IMR-90 (cell line): ENCODE measurements at regions not wholly inside any gene's neighbourhood (a gene's known extent, or its start where the extent isn't known, plus 50 kb on each side); places are given as distances from the start of the nearest gene placed in this dataset.

Experiments
- ATAC-seq: fragments of 200-7000 bp; cut with Tn5 transposase; 2 replicates; pipeline ENCODE4 v1.9.1; 2020; ENCODE audit warnings: low read depth, mild to moderate bottlenecking, moderate library complexity
- BruUV-seq: library from RNA; stranded (reverse); fragments of 400-500 nt; replicated peaks from 2 replicates; lab custom pipeline; 2021; lab: Mats Ljungman, UMichigan
- CTCF ChIA-PET: fragments of 300-600 bp; formaldehyde crosslinking; extraction: SDS; loops from one replicate; lab custom pipeline; 2021; ENCODE audit warnings: antibody characterized with exemption; lab: Yijun Ruan, JAX
- POLR2A ChIA-PET: fragments of 300-600 bp; sonication (Branson Sonifier 250); formaldehyde crosslinking; loops from one replicate; lab custom pipeline; 2022; ENCODE audit warnings: antibody characterized with exemption; ENCODE audit not compliant: unreplicated experiment; lab: Charles Lee
- DNase-seq: peaks from one replicate; pipeline ENCODE4 v3.0.0; 2013
- H2AFZ ChIP-seq: replicated peaks from 2 replicates; pipeline ENCODE3; 2013; ENCODE audit warnings: low read length, mild to moderate bottlenecking; ENCODE audit not compliant: poor library complexity
- H2AK5ac ChIP-seq: 2 replicates; pipeline ENCODE4 v1.6.1; 2013; ENCODE audit warnings: low read depth, low read length, inconsistent platforms
- H2AK9ac ChIP-seq: replicated peaks from 2 replicates; pipeline ENCODE3; 2013; ENCODE audit warnings: mild to moderate bottlenecking, low read depth, low read length, moderate library complexity; ENCODE audit not compliant: poor library complexity
- H2BK120ac ChIP-seq: 2 replicates; pipeline ENCODE4 v1.6.1; 2013; ENCODE audit warnings: low read depth, low read length, inconsistent platforms
- H2BK15ac ChIP-seq: 3 replicates; pipeline ENCODE4 v1.6.1; 2013; ENCODE audit warnings: low read depth, low read length, inconsistent platforms
- H2BK20ac ChIP-seq: 2 replicates; pipeline ENCODE4 v1.6.1; 2013; ENCODE audit warnings: low read depth, mild to moderate bottlenecking, inconsistent platforms, low read length, moderate library complexity
- H2BK5ac ChIP-seq: 2 replicates; pipeline ENCODE4 v1.6.1; 2013; ENCODE audit warnings: mild to moderate bottlenecking, low read depth, low read length, inconsistent platforms; ENCODE audit not compliant: poor library complexity, severe bottlenecking
- H3K14ac ChIP-seq: replicated peaks from 2 replicates; pipeline ENCODE4 v1.6.1; 2013; ENCODE audit warnings: low read depth, low read length, inconsistent platforms
- H3K18ac ChIP-seq: 2 replicates; pipeline ENCODE4 v1.6.1; 2013; ENCODE audit warnings: low read depth, low read length, control low read depth
- H3K23ac ChIP-seq: 2 replicates; pipeline ENCODE4 v1.6.1; 2013; ENCODE audit warnings: low read depth, low read length, inconsistent platforms
- H3K27ac ChIP-seq: 2 replicates; pipeline ENCODE4 v1.5.1; 2013; ENCODE audit warnings: mild to moderate bottlenecking, control low read depth, low read length; ENCODE audit not compliant: insufficient read depth
- H3K27me3 ChIP-seq: 2 replicates; pipeline ENCODE4 v1.6.1; 2013; ENCODE audit warnings: low read length; ENCODE audit not compliant: control insufficient read depth, insufficient read depth
- H3K36me3 ChIP-seq: 2 replicates; pipeline ENCODE4 v1.6.1; 2013; ENCODE audit warnings: low read length, mixed read lengths; ENCODE audit not compliant: control insufficient read depth, insufficient read depth
- H3K4ac ChIP-seq: 2 replicates; pipeline ENCODE4 v1.6.1; 2013; ENCODE audit warnings: low read depth, low read length, inconsistent platforms
- H3K4me1 ChIP-seq: 2 replicates; pipeline ENCODE4 v1.6.1; 2013; ENCODE audit warnings: low read length, mixed read lengths; ENCODE audit not compliant: control insufficient read depth, insufficient read depth
- H3K4me2 ChIP-seq: 2 replicates; pipeline ENCODE4 v1.6.1; 2013; ENCODE audit warnings: low read depth, mild to moderate bottlenecking, control low read depth, low read length, moderate library complexity
- H3K4me3 ChIP-seq: 2 replicates; pipeline ENCODE4 v1.5.1; 2013; ENCODE audit warnings: low read depth, mild to moderate bottlenecking, control low read depth, low read length, moderate library complexity; ENCODE audit not compliant: insufficient read depth
- H3K56ac ChIP-seq: 2 replicates; pipeline ENCODE4 v1.6.1; 2013; ENCODE audit warnings: low read length, inconsistent platforms; ENCODE audit not compliant: insufficient read depth; ENCODE audit errors: extremely low read depth
- H3K79me1 ChIP-seq, 2 experiments: 2 replicates each; pipeline ENCODE4 v1.6.1; 2013; ENCODE audit warnings: low read length in 2 of 2, inconsistent platforms in 1 of 2, low read depth in 1 of 2
- H3K9ac ChIP-seq: 2 replicates; pipeline ENCODE4 v1.6.1; 2013; ENCODE audit warnings: low read depth, low read length, control low read depth
- H3K9me1 ChIP-seq: 2 replicates; pipeline ENCODE4 v1.6.1; 2013; ENCODE audit warnings: low read length, inconsistent platforms; ENCODE audit not compliant: insufficient read depth
- H3K9me3 ChIP-seq: 2 replicates; pipeline ENCODE4 v1.6.1; 2013; ENCODE audit warnings: low read length; ENCODE audit not compliant: control insufficient read depth, insufficient read depth
- H4K20me1 ChIP-seq: 2 replicates; pipeline ENCODE4 v1.6.1; 2013; ENCODE audit warnings: low read length, inconsistent platforms; ENCODE audit not compliant: insufficient read depth
- H4K5ac ChIP-seq: 2 replicates; pipeline ENCODE4 v1.6.1; 2013; ENCODE audit warnings: mild to moderate bottlenecking, low read depth, low read length, control low read depth
- H4K8ac ChIP-seq, 2 experiments: 2 replicates each; pipeline ENCODE4 v1.6.1; 2013; ENCODE audit warnings: low read depth in 2 of 2, low read length in 2 of 2, control low read depth in 1 of 2, inconsistent platforms in 1 of 2
- H4K91ac ChIP-seq: 2 replicates; pipeline ENCODE4 v1.6.1; 2013; ENCODE audit warnings: low read depth, low read length, inconsistent platforms; ENCODE audit not compliant: insufficient read depth
- CHD1 ChIP-seq: IDR thresholded peaks from 2 replicates; pipeline ENCODE4 v1.6.1; 2012; ENCODE audit warnings: low read depth, low read length, improper control_type of control experiment
- CTCF ChIP-seq: conservative IDR thresholded peaks from 2 replicates; pipeline ENCODE4 v1.5.1; 2012; ENCODE audit warnings: mild to moderate bottlenecking, low read depth, low read length, improper control_type of control experiment
- FOS ChIP-seq: fragments of 150-350 bp; IDR thresholded peaks from 2 replicates; pipeline ENCODE4 v1.6.1; 2016; ENCODE audit warnings: low read depth, low read length
- NFE2L2 ChIP-seq: fragments of 150-350 bp; IDR thresholded peaks from 2 replicates; pipeline ENCODE4 v1.6.1; 2016; ENCODE audit warnings: low read depth, mild to moderate bottlenecking, low read length
- dilution Hi-C: fragments of 300-500 bp; cut with HindIII; formaldehyde crosslinking; loops from one replicate; pipeline ENCODE4 v1.14.3; 2018; ENCODE audit warnings: low sequenced_read_pairs; ENCODE audit not compliant: unreplicated experiment
- in situ Hi-C: fragments of 300-500 bp; cut with MboI; formaldehyde crosslinking; loops from 3 replicates; pipeline ENCODE4 v1.14.3; 2019; ENCODE audit warnings: low sequenced_read_pairs, inconsistent platforms, mixed read lengths
- intact Hi-C: fragments of 100-400 bp; cut with micrococcal nuclease; formaldehyde crosslinking; loops from 2 replicates; pipeline ENCODE4 v1.10.0; 2022

- DNase-seq (no peak), ATAC-seq (no peak)
- H2AFZ ChIP-seq: no peak overlapping the region
- H4K91ac ChIP-seq: no peak overlapping the region
- H3K4me3 ChIP-seq: no peak overlapping the region
- no peak overlapping the region for H3K14ac ChIP-seq
- H3K9ac ChIP-seq: no peak overlapping the region
- H2BK15ac ChIP-seq: no peak overlapping the region
- in situ Hi-C loops (no loop called here), dilution Hi-C loops (no loop called here), intact Hi-C loops (no loop called here)
- H3K23ac ChIP-seq: no peak overlapping the region
- H2AK9ac ChIP-seq: no peak overlapping the region
- no peak overlapping the region for H4K5ac ChIP-seq
- no peak overlapping the region for H2BK120ac ChIP-seq
- H2BK20ac ChIP-seq: no peak overlapping the region
- no peaks in the 10 kb centered on the region for H3K9me1 ChIP-seq
- H3K4ac ChIP-seq: no peak overlapping the region
- H3K36me3 ChIP-seq: no peaks in the 10 kb centered on the region
- TF ChIP-seq NFE2L2 (no peak), CHD1 (no peak), FOS (no peak), CTCF (no peak)
- no peak overlapping the region for H3K4me2 ChIP-seq
- no peaks in the 10 kb centered on the region for H3K4me1 ChIP-seq
- H2BK5ac ChIP-seq: no peak overlapping the region
- ChIA-PET CTCF (interaction anchor here (0.6 kb wide), 1 partner anchor 772 kb away, joined by 10 read pairs; no protein-coding TSS in a partner anchor), POLR2A (no interaction called here)
- no peaks in the 10 kb centered on the region for H3K79me1 ChIP-seq
- H4K20me1 ChIP-seq: no peaks in the 10 kb centered on the region
- no peaks in the 10 kb centered on the region for H3K9me3 ChIP-seq
- H3K27ac ChIP-seq: no peak overlapping the region
- no peak overlapping the region for H4K8ac ChIP-seq
- no peak overlapping the region for H3K18ac ChIP-seq
- no peak overlapping the region for H2AK5ac ChIP-seq
- BruUV-seq: no TSS peak
- no peaks in the 10 kb centered on the region for H3K27me3 ChIP-seq
- no peak overlapping the region for H3K56ac ChIP-seq
These were observed 227.2 kb downstream of the MTERF1 start for GRCh38 chr7:91653286-91653685.
